T-helper 1 cell treated with Interleukin-12 subunit alpha and Interleukin-12 subunit beta and Interleukin-4 antibody, amounts not matched to agents 30 ng/mL and 1 ng/mL, for 36 hours (primary cell): ENCODE measurements at regions not wholly inside any gene's neighbourhood (a gene's known extent, or its start where the extent isn't known, plus 50 kb on each side); places are given as distances from the start of the nearest gene placed in this dataset.
"Not testable (repeated sequence)": the region's sequence is repeated elsewhere in the genome, so short reads cannot be mapped to it uniquely, and the experiment has no call there.

ENCODE experiments used
- intact Hi-C: fragments of 100-400 bp; cut with micrococcal nuclease; formaldehyde crosslinking; loops from one replicate; pipeline ENCODE4 v1.15.1; 2024

GRCh38 chr2:763766-764525 lies 86.7 kb upstream of the TMEM18 start:
- intact Hi-C loops: no loop called here

DNA sequence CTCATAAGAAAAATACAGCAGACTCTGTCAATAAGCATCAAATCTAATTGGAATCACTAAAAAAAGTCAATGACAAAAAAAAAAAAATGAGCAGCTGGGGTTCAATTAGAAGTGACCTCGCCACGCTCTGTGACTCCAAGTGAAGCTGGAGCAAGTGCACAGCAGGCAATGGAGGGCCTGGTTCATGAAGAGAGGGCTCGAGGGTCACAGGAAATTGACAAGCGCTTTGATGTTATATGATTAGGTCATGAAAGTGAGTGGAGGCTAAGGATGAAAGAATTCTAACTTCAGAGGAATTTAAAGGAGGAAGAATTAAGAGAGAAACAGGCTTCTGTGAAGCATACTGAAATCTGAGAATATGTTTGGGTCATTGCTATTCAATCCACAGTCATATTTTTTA lies 85.4 kb upstream of the TMEM18 start:
- intact Hi-C loops: no loop called here

DNA sequence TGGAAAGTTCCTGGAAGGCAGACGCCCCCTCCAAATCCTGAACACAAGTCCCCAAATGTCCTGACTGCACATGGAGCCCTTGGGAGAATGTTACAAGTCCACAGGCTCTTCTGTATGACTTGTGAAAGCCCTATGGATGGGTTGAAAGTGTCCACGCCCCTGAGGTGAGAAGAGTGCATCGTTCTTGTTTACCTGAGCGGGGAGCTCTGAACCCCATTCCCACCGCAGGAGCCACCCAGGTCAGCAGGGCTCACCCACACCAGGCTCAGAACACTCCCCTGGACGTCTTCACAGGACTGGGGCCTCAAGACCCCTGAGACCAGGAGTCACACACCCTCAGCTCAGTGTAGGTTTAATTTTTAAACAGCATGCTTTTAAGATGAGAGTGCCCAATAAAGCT lies 84.2 kb upstream of the TMEM18 start:
- intact Hi-C loops: no loop called here

- intact Hi-C loops: no loop called here
Observed at GRCh38 chr2:760001-760400, 82.8 kb upstream of the TMEM18 start.

GRCh38 chr2:758073-758820 lies 81.0 kb upstream of the TMEM18 start:
- intact Hi-C loops: no loop called here

DNA sequence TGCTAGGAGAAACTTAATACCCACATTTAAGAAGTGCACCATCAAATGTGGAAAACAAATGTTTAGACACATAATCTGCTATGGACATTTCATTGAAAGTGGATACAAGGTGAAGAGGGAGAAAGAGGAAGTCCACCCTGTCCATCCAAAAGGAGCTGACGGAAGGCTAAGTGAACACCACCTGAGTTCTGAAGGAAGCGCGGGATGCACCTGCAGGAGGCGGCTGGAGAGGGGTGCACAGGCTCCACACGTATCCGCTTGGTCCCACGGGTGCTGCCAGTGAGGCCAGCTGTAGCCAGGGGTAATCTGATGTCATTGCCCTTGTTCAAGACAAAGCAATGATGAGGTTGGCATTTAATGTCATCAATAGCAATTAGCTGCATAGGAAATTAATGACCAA lies 75.9 kb upstream of the TMEM18 start:
- intact Hi-C loops: no loop called here

GRCh38 chr2:751474-751873 lies 74.3 kb upstream of the TMEM18 start:
- intact Hi-C loops: no loop called here

DNA sequence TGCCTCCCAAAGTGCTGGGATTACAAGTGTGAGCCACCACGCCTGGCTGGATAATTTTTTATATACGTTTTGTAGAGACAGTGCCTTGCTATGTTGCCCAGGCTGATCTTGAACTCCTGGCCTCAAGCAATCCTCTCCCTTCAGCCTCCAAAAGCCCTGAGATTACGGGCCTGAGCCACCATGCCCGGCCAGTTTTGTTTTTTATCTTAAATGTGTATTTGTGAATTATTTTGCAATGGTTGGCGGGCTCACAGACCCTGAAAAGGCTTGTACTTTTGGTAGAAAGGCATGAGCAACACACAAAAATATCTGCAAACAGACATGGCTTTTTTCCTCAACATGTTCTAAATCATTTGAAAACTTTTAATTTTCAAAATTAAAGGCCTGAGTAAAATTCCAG lies 73.4 kb upstream of the TMEM18 start:
- intact Hi-C loops: no loop called here

DNA sequence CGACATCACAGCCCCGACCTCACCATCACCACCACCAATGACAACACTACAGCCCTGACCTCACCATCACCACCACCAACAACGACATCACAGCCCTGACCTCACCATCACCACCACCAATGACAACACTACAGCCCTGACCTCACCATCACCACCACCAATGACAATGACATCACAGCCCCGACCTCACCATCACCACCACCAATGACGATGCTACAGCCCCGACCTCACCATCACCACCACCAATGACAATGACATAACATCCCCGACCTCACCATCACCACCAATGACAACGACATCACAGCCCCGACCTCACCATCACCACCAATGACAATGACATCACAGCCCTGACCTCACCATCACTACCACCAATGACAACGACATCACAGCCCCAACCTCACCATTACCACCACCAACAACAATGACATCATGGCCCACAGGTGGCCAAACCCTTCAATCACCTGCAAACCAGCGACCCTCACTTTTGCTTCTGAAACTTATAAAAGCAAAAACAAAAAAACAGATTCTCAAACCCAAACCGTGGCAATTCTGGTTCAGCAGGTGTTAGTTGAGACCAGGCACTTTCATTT lies 70.7 kb upstream of the TMEM18 start:
- intact Hi-C loops: no loop called here

GRCh38 chr2:746697-747096 lies 69.5 kb upstream of the TMEM18 start:
- intact Hi-C loops: no loop called here

- intact Hi-C loops: no loop called here
Observed at GRCh38 chr2:744088-744487, 66.9 kb upstream of the TMEM18 start.

DNA sequence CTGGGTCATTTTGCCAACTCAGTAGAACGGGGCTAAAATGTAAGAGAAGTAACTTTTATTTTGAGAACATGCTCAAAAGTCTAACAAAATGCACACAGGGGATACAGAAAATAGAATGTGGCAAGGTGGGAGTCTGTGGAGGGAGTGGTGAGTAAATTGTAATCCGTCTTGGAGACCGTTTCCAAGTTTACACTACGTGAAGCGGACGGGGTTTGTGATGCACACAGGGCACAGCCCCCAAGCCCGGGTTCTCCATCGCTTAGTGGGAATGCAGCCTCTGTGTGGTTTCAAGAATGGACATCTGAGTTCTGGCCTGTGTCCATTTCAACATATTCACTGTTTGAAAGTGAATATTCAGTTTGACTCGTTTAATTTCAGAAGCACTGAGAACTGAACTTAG lies 65.0 kb upstream of the TMEM18 start:
- intact Hi-C loops: no loop called here

DNA sequence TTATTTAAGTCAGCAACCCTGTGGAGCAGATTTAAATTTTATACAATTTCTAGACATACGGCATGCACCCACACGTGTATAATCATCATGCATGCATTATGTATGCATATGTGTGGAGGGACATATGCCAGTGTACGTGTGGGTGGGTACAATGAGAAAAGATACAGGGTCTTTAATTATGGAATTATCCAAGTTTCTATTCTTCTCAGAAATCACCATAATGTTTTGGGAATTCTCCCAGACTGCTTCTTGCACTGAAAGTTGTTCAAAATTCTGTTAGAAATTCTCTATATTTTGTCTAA lies 63.9 kb upstream of the TMEM18 start:
- intact Hi-C loops: no loop called here

- intact Hi-C loops: not testable (repeated sequence)
Observed at GRCh38 chr2:740322-741194, 63.4 kb upstream of the TMEM18 start.

DNA sequence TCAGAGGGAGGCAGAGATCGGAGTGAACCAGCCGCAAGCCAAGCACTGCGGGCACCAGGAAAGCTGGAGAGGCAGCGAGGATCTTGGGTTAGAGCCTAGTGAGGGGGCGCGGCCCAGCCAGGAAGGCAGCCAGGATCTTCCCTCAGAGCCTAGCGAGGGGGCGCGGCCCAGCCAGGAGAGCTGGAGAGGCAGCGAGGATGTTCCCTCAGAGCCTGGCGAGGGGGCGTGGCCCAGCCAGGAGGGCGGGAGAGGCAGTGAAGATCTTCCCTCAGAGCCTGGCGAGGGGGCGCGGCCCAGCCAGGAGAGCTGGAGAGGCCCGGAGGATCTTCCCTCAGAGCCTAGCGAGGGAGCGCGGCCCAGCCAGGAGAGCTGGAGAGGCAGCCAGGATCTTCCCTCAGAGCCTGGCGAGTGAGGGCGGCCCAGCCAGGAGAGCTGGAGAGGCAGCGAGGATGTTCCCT lies 62.7 kb upstream of the TMEM18 start:
- intact Hi-C loops: not testable (repeated sequence)

GRCh38 chr2:736939-737338 lies 59.7 kb upstream of the TMEM18 start:
- intact Hi-C loops: no loop called here

DNA sequence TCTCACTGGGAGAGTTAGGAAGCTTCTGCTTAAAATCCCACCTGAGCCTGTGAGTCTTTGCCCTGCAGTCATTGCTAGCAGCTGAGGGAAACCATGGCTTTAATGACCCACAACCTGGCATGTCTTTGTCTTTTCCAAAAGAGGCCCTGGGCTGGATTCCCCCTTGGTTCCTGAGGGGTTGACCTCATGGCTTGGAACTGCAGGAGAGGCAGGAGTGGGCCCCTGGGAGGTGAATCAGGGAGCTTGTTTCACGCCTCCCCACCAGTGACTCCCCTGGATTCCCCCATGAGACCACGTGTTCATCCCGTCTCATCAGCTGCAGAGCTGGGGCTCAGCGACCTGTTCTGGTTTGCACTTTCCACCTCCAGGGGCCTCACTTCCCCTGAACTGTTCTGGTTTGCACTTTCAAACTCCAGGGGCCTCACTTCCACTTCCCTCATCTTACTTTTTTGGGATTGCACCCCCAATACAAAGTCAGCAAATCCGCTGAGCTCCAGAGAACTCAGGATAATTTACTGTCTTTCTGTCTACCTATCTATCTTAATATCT lies 58.5 kb upstream of the TMEM18 start:
- intact Hi-C loops: no loop called here

DNA sequence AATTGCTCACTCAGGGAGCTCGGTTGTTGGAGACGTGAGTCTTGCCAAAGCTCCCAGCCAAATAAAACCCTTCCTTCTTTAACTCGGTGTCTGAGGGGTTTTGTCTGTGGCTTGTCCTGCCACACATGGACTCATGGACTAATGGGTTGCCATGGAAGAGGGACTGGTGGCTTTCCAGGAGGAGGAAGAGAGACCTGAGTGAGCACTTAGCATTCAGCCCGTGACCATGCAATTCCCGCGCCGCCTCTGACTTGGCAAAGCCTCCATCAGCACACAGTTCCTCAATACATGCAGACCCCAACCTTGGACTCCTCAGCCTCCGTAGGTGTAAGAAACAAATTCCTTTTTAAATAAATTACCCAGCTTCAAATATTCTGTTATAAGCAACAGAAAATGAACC lies 57.3 kb upstream of the TMEM18 start:
- intact Hi-C loops: no loop called here

DNA sequence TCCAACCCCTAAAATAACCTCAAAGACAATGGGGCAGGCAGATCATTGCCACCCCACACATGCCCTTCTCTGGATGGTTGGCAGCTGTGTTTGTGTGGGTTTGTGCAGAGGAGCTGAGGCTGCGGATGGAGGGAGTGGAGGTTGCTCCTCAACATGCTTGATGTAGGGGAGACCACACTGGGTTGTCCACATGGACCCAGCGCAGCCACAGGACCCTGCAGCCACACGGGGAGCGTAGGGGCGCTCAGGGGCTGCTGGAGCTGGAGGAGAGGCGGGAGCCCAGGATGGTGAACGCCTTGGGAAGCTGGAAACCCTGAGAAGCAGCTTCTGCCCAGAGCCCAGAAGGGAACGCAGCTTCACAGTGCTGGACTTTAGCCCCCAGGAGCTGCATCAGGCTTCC lies 56.3 kb upstream of the TMEM18 start:
- intact Hi-C loops: no loop called here

DNA sequence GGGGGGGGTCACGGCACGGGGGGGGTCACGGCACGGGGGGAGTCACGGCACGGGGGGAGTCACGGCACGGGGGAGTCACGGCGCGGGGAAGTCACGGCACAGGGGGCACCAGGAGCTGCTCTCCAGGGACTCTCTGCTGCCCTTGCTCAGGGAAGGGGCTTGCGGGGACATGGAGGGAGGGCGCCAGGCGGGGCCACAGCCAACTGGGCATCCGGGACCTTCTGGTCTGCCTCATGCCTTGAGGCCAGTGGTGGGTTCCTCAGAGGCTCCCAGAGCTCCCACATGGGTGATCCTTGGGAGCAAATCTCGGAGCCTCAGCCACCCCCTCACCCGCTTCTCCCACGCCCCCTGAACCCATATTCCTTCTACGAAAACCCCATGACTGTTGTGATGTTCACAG lies 55.8 kb upstream of the TMEM18 start:
- intact Hi-C loops: no loop called here

DNA sequence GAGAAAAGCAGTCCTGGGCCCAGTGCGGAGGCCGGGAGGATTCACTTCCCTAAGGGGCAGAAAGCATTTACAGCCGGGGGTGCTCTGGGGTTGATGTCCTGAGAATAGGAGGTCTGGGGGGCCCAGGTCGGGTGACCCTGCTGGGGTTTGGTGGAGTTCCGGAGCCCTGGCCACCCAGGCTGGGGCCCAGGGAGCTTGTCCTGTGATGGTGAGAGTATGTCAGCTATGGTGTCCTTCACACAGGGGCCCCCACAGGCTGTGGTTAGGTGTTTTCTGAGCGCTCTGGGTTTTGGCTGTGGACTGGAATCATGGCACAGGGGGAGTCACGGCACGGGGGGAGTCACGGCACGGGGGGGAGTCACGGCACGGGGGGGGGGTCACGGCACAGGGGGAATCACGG lies 54.5 kb upstream of the TMEM18 start:
- intact Hi-C loops: no loop called here
